ENCODE measurements at regions not wholly inside any gene's neighbourhood (a gene's known extent, or its start where the extent isn't known, plus 50 kb on each side); places are given as distances from the start of the nearest gene placed in this dataset.

DNA sequence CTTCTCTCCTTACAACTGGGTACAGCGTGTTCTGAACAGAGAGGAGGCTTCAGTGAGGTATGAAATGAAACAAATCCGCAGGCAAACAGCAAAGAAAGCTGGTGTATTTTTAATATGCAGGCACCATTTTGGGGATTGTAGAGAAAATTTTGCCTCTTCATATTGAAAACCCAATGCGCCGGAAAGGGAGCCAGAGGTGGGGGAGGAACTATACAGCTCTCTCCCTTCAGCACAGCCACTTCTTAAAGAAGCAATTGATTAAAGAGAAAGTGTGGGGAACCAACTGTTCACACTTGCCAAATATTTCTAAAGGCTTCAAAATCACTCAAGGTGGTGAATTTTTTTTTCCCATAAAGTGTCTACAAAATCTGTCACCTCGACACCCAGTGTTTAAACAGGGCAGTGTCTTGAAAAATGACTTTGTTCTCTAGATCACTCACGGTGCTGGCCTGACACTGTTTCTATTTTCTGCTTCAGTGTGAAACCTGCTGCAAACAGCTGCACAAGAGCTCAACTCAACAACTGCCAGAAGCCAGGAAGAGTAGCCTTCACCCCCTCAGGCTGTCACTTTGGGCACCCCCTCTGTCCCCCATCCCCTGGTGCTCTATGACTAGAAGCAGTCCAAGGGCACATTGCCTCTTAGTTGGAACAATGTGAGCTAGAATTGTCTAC lies 123.8 kb upstream of the CTTNBP2NL start (continued):
- TF ChIP-seq, protein P1, sequence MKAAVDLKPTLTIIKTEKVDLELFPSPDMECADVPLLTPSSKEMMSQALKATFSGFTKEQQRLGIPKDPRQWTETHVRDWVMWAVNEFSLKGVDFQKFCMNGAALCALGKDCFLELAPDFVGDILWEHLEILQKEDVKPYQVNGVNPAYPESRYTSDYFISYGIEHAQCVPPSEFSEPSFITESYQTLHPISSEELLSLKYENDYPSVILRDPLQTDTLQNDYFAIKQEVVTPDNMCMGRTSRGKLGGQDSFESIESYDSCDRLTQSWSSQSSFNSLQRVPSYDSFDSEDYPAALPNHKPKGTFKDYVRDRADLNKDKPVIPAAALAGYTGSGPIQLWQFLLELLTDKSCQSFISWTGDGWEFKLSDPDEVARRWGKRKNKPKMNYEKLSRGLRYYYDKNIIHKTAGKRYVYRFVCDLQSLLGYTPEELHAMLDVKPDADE (IDR thresholded peaks at IDR 0.05) = no peak
- TF ChIP-seq POLR2AphosphoS5 (IDR thresholded peaks at IDR 0.05; ENCODE audit: low read depth) = no peak
- no peak for TF ChIP-seq EZH2phosphoT487 (IDR thresholded peaks at IDR 0.05; ENCODE audit: unreplicated experiment)
- TF ChIP-seq STAT1 (IDR thresholded peaks at IDR 0.05; ENCODE audit: unreplicated experiment) = no peak
- no peak for TF ChIP-seq EZH2 (IDR thresholded peaks at IDR 0.05; ENCODE audit: low read depth, unreplicated experiment)
- no peak for TF ChIP-seq ZNF114 (CRISPR knock-in tag; IDR thresholded peaks at IDR 0.05)

DNA sequence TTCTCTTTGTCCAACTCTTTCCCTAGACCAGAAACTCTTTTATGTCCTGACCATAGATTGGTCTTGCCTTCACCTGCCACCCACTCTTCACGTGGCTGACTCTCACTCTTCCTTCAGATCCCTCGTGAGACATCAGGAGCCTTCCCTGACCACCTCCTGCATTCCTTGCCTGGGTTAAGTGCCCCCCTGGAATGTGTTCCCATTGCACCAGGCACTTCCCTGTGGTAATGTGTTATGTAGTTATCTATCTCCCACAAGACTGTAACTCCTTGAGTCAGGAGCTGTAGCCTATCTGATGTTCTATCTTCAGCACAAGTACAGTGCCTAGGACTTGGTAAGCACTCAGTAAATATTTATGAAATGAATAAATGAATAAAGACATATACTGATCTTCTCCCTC lies 111.2 kb upstream of the CTTNBP2NL start:
- Histone ChIP-seq H3K4me2 (no peak overlapping the region), H3F3A (replicated peaks; ENCODE audit: low read depth) (no peaks in the 10 kb centered on the region), H3K4me1 (ENCODE audit: insufficient read depth) (no peaks in the 10 kb centered on the region), H3K9me2 (ENCODE audit: insufficient read depth) (no peaks in the 10 kb centered on the region; the same call in 1 of the 2 replicates), H3K27me3 (ENCODE audit: insufficient read depth) (no peaks in the 10 kb centered on the region), H3K79me2 (replicated peaks; ENCODE audit: insufficient read depth) (no peaks in the 10 kb centered on the region), H2AFZ (no peak overlapping the region), H3K4me3 (no peak overlapping the region), H3K36me3 (ENCODE audit: insufficient read depth) (no peaks in the 10 kb centered on the region), H4K20me1 (replicated peaks; ENCODE audit: insufficient read depth) (no peaks in the 10 kb centered on the region), H3K27ac (ENCODE audit: low read depth) (no peak overlapping the region)
- Mint-ChIP-seq H3K4me1 (no peaks in the 10 kb centered on the region), H3K9me3 (peaks cover 3% of the 10 kb centered on the region; the same call in 1 of the 3 replicates), H3K36me3 (ENCODE audit: low read depth) (no peaks in the 10 kb centered on the region), H3K27ac (no peak overlapping the region), H3K27me3 (ENCODE audit: insufficient read depth, low read depth, poor library complexity) (peaks cover 2% of the 10 kb centered on the region), H3K4me3 (no peak overlapping the region)
- no peak for DNase-seq (ENCODE audit: low spot score)
- no peak for ATAC-seq
- TF ChIP-seq, protein P2, sequence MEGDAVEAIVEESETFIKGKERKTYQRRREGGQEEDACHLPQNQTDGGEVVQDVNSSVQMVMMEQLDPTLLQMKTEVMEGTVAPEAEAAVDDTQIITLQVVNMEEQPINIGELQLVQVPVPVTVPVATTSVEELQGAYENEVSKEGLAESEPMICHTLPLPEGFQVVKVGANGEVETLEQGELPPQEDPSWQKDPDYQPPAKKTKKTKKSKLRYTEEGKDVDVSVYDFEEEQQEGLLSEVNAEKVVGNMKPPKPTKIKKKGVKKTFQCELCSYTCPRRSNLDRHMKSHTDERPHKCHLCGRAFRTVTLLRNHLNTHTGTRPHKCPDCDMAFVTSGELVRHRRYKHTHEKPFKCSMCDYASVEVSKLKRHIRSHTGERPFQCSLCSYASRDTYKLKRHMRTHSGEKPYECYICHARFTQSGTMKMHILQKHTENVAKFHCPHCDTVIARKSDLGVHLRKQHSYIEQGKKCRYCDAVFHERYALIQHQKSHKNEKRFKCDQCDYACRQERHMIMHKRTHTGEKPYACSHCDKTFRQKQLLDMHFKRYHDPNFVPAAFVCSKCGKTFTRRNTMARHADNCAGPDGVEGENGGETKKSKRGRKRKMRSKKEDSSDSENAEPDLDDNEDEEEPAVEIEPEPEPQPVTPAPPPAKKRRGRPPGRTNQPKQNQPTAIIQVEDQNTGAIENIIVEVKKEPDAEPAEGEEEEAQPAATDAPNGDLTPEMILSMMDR (conservative IDR thresholded peaks at IDR 0.05; ENCODE audit: low read depth in 2 of 2) = no peak
- TF ChIP-seq JUNB (IDR thresholded peaks at IDR 0.05; ENCODE audit: unreplicated experiment) (no peak), CREB1 (CRISPR knock-in tag; IDR thresholded peaks at IDR 0.05; ENCODE audit: low read depth) (no peak), POLR2AphosphoS5 (IDR thresholded peaks at IDR 0.05; ENCODE audit: low read depth) (no peak), EZH2phosphoT487 (IDR thresholded peaks at IDR 0.05; ENCODE audit: unreplicated experiment) (no peak), STAT1 (IDR thresholded peaks at IDR 0.05; ENCODE audit: unreplicated experiment) (no peak), EZH2 (IDR thresholded peaks at IDR 0.05; ENCODE audit: low read depth, unreplicated experiment) (no peak), NANOG (IDR thresholded peaks at IDR 0.05; ENCODE audit: borderline replicate concordance) (no peak), ZNF331 (CRISPR knock-in tag; IDR thresholded peaks at IDR 0.05; ENCODE audit: low read depth) (no peak), ZNF114 (CRISPR knock-in tag; IDR thresholded peaks at IDR 0.05) (no peak)
- TF ChIP-seq, protein P1 (IDR thresholded peaks at IDR 0.05) = no peak
- TF ChIP-seq, protein P3, sequence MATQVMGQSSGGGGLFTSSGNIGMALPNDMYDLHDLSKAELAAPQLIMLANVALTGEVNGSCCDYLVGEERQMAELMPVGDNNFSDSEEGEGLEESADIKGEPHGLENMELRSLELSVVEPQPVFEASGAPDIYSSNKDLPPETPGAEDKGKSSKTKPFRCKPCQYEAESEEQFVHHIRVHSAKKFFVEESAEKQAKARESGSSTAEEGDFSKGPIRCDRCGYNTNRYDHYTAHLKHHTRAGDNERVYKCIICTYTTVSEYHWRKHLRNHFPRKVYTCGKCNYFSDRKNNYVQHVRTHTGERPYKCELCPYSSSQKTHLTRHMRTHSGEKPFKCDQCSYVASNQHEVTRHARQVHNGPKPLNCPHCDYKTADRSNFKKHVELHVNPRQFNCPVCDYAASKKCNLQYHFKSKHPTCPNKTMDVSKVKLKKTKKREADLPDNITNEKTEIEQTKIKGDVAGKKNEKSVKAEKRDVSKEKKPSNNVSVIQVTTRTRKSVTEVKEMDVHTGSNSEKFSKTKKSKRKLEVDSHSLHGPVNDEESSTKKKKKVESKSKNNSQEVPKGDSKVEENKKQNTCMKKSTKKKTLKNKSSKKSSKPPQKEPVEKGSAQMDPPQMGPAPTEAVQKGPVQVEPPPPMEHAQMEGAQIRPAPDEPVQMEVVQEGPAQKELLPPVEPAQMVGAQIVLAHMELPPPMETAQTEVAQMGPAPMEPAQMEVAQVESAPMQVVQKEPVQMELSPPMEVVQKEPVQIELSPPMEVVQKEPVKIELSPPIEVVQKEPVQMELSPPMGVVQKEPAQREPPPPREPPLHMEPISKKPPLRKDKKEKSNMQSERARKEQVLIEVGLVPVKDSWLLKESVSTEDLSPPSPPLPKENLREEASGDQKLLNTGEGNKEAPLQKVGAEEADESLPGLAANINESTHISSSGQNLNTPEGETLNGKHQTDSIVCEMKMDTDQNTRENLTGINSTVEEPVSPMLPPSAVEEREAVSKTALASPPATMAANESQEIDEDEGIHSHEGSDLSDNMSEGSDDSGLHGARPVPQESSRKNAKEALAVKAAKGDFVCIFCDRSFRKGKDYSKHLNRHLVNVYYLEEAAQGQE (IDR thresholded peaks at IDR 0.05; ENCODE audit: unreplicated experiment) = no peak
